Progenitor cell of endocrine pancreas (in vitro differentiated cells): ENCODE measurements at regions not wholly inside any gene's neighbourhood (a gene's known extent, or its start where the extent isn't known, plus 50 kb on each side); places are given as distances from the start of the nearest gene placed in this dataset.

Experiments
- DNase-seq: peaks from one replicate; pipeline ENCODE4 v3.0.0; 2021; ENCODE audit warnings: low spot score; ENCODE audit not compliant: unreplicated experiment
- H3K27ac Mint-ChIP-seq: 2 replicates; pipeline ENCODE4 v1.8.0; 2021; ENCODE audit warnings: mild to moderate bottlenecking, moderate library complexity, mixed read lengths
- H3K27me3 Mint-ChIP-seq: 2 replicates; pipeline ENCODE4 v1.8.0; 2021; ENCODE audit warnings: mixed read lengths
- H3K36me3 Mint-ChIP-seq: 2 replicates; pipeline ENCODE4 v1.8.0; 2022; ENCODE audit warnings: mixed read lengths; ENCODE audit not compliant: insufficient read depth
- H3K4me1 Mint-ChIP-seq: 2 replicates; pipeline ENCODE4 v1.8.0; 2021; ENCODE audit warnings: low read depth, mixed read lengths
- H3K4me3 Mint-ChIP-seq: 2 replicates; pipeline ENCODE4 v1.8.0; 2021; ENCODE audit warnings: low read depth, mild to moderate bottlenecking, moderate library complexity, mixed read lengths
- H3K9me3 Mint-ChIP-seq: 2 replicates; pipeline ENCODE4 v1.8.0; 2021; ENCODE audit warnings: low read depth, mixed read lengths
- CTCF ChIP-seq: fragments of 200-600 bp; sonication (generic); IDR thresholded peaks from one replicate; pipeline ENCODE4 v1.5.0; 2021; ENCODE audit warnings: antibody characterized with exemption, mild to moderate bottlenecking; ENCODE audit not compliant: unreplicated experiment

- H3K27me3 Mint-ChIP-seq, result no peaks in the 10 kb centered on the region
These were observed 206.9 kb upstream of the TMEM45B start for GRCh38 chr11:129608711-129609110.

GRCh38 chr11:129610125-129610524 is 205.5 kb upstream of the TMEM45B start:
- peaks cover 21% of the 10 kb centered on the region for H3K4me1 Mint-ChIP-seq
- DNase-seq, result no peak

More at GRCh38 chr11:129608711-129609110, 206.9 kb upstream of the TMEM45B start:
- no peaks in the 10 kb centered on the region for H3K36me3 Mint-ChIP-seq
- no peak overlapping the region for H3K4me3 Mint-ChIP-seq
- H3K27ac Mint-ChIP-seq, result no peak overlapping the region
- no peak for DNase-seq
- no peak for TF ChIP-seq CTCF
- peaks cover 21% of the 10 kb centered on the region for H3K4me1 Mint-ChIP-seq
- H3K9me3 Mint-ChIP-seq, result no peaks in the 10 kb centered on the region

DNA sequence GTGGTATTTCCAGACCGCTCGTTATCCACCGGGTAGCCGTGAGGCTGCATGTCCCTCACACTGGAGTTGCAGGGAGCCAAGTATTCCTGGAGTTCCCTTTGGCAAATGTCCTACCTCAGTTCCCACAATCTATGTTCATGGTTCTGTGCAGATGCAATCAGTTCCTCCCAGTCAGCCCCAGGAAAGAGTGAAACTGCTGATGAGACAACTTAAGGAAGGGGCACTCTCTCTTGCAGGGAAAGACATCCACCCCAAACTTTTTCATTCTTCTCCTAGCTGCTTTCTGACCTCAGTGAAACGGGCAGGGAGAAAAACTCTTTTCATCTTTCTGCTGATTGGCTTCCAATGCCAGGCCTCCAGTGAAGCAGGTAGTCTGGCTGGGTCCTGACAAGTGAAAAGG is 205.1 kb upstream of the TMEM45B start:
- no peak for DNase-seq
- Mint-ChIP-seq H3K4me3 (no peak overlapping the region), H3K27me3 (no peaks in the 10 kb centered on the region), H3K9me3 (no peaks in the 10 kb centered on the region), H3K27ac (peak overlapping the region; percentile 69), H3K36me3 (no peaks in the 10 kb centered on the region), H3K4me1 (peaks cover 21% of the 10 kb centered on the region)
- TF ChIP-seq CTCF, result no peak

More at GRCh38 chr11:129610125-129610524, 205.5 kb upstream of the TMEM45B start:
- Mint-ChIP-seq H3K27me3 (no peaks in the 10 kb centered on the region), H3K4me3 (no peak overlapping the region), H3K36me3 (no peaks in the 10 kb centered on the region), H3K9me3 (no peaks in the 10 kb centered on the region), H3K27ac (no peak overlapping the region)
- no peak for TF ChIP-seq CTCF

DNA sequence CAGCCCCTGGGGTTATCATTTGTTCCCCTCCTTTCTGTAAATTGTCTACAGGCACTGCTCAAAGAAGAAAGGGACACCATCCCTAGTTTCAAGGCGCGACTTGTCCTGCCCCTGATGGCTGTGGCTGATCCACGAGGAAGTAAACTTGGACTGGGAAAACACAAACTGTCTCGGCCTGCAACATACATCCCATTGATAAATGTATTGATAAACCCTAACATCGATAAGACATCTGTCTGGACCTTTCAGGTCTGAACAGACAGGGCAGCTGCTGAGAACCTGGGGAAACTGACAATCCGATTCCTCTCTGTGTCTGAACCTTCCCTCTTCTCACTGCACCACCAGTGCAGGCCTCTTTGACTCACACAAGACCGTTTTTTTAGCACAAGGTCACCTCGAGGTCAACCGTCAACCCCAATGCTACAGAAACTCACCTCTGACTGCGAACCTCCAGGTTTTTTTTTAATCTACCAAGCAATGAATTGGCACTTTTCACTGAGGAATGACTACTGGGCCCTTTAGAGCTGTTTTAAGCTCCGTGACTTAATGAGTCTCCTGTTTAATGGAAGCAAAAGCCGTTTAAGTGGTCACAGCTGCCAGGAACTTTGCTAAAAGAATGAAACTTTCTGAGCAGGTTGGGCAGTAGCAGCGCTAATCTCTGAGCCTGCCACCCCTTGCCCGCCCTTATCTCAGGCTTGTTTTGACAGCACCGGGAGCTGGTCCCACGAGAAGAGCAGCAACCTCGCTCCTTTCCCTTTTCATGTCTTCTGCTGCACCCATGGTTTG is 203.8 kb upstream of the TMEM45B start:
- Mint-ChIP-seq H3K27me3 (no peaks in the 10 kb centered on the region), H3K4me1 (peaks cover 28% of the 10 kb centered on the region), H3K27ac (peak overlapping the region; percentile 85), H3K36me3 (no peaks in the 10 kb centered on the region), H3K4me3 (peak overlapping the region; percentile 45), H3K9me3 (no peaks in the 10 kb centered on the region)
- DNase-seq, result peak; percentile 23
- no peak for TF ChIP-seq CTCF

DNA sequence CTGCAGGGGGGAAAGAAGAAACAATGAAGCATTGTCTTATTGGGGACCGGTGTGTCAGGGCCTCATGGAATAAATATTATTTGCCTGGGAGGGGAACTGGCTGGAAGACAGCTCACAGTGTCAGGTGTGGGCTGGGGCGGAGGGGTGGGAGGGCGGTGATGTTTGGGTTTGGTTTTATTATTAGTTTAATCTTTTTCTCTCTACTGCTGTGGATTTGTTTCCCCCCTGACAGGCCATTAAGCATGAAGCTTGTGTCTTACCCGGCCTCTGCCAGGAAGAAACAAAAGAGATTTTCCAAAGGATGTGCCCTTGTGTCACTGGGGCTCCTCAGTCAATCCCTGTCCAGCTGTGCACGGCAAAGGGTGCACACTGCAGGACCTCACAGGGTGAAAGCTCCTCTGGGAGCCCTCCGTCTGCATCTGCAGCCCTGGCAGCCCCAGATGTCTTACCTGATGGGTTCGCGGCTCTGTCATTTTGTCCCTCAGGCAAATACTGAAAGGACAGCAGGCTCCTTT is 203.1 kb upstream of the TMEM45B start:
- no peak for TF ChIP-seq CTCF
- Mint-ChIP-seq H3K27me3 (no peaks in the 10 kb centered on the region), H3K9me3 (no peaks in the 10 kb centered on the region), H3K4me3 (peak overlapping the region; percentile 45), H3K27ac (peak overlapping the region; percentile 85), H3K4me1 (peaks cover 30% of the 10 kb centered on the region), H3K36me3 (no peaks in the 10 kb centered on the region)
- DNase-seq, result no peak
